HG03565 (cell line): ENCODE measurements at regions not wholly inside any gene's neighbourhood (a gene's known extent, or its start where the extent isn't known, plus 50 kb on each side); places are given as distances from the start of the nearest gene placed in this dataset.
A peak's percentile ranks its signal among the peaks of the same experiment; 100 is the strongest.
"Not testable (repeated sequence)": the region's sequence is repeated elsewhere in the genome, so short reads cannot be mapped to it uniquely, and the experiment has no call there.

ENCODE experiments used
- ATAC-seq: cut with Tn5 transposase; IDR thresholded peaks from one replicate; pipeline ENCODE4 v1.9.1; 2021; ENCODE audit warnings: mild to moderate bottlenecking, moderate library complexity; ENCODE audit not compliant: unreplicated experiment

DNA sequence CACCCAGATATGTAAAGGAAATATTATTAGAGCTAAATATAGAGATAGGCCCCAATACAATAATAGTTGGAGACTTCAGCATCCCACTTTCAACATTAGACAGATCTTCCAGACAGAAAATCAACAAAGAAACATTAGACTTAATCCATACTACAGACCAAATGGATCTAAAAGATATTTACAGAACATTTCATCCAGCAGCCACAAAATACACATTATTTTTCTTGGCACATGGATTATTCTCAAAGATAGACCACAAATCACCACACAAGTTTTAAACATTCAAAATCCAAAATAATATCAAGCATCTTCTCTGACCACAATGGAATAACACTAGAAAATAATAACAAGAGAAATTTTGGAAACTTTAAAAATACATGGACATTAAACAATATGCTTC lies 1159.1 kb upstream of the CITED2 start:
- no peak for ATAC-seq

DNA sequence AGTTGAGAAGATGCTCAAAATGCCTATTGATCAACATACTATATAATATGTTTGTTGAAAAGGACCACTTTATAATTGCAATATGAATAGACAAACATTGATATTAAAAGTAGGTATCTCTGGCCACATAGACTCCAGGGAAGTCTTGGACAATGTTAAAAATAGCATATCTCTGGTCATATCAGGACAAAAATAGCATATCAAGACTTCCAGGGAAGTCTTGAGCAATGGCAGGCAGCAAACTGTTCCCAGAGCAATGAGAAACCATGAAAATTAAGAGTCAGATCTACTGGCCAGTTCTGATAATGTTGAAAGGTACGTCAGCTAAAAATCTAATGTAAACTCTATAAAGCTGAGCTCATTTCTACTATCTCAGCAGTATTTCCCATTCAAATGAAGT lies 1130.3 kb upstream of the CITED2 start:
- ATAC-seq: no peak

DNA sequence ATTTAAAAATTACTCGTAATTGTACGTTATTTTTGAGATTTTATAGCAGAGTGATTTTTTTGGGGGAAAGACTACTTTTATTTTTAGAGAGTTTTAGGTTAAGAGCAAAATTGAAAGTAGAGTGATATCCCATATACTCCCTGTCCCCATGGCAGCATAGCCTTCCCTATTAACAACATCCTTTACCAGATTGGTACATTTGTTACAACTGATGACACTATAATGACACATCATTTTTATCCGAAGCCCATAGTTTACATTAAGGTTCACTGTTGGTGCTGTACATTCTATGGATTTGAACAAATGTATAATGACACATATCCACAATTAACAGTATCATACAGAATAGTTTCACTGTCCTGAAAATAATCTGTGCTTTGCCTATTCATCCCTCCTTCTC lies 1126.4 kb upstream of the CITED2 start:
- no peak for ATAC-seq

GRCh38 chr6:140499607-140500006 lies 1125.2 kb upstream of the CITED2 start:
- no peak for ATAC-seq

DNA sequence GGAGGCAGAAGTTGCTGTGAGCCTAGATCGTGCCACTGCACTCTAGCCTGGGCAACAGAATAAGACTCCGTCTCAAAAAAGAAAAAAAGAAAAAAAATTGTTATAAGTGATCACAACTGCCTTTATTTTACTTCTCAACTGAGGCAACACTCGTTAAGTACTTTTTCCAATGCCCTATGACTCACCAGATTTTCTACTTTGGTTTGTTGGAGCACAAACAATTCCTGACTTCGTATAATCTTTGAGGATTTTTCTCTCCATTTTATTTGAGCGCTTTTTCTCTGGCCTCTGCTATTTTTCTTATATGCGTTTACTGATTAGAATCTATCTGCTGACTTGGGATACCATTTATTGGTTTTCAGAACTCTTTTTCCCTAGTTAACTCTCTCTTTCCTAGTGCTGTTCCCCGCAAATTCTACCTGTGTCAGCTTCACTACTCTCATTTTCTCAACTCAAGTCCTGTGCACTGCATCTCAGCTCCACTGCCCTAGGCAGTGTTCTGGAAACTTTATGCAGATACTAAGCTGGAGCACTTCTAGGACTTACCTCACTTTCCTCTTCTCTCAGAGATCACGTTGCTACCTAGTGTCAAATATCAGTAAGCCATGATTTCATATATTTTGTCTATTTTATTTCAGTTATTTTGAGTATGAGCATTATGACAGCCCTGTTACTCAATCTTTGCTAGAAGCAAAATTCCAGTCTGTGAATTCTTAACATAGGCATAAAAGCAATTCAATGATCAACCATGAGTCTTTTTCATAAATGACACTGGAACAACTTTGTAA lies 1120.1 kb upstream of the CITED2 start:
- no peak for ATAC-seq

DNA sequence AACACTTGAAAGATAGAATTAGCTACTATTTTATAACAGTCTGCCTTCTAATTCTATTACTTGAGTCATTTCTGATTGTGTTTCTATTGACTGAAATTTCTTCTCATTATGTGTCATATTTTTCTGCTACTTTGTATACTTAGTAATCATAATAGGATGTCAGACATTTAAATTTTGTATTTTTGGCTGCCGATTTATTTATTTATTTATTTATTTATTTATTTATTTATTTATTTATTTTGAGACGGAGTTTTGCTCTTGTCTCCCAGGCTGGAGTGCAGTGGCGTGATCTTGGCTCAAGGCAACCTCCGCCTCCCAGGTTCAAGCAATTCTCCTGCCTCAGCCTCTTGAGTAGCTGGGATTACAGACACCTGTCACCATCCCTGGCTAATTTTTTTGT lies 1119.0 kb upstream of the CITED2 start:
- not testable (repeated sequence) for ATAC-seq

- ATAC-seq: no peak
These were observed 1115.6 kb upstream of the CITED2 start for GRCh38 chr6:140490081-140490480.

- no peak for ATAC-seq
These were observed 1113.1 kb upstream of the CITED2 start for GRCh38 chr6:140487586-140487985.

GRCh38 chr6:140486450-140487361 lies 1112.3 kb upstream of the CITED2 start:
- ATAC-seq: no peak

DNA sequence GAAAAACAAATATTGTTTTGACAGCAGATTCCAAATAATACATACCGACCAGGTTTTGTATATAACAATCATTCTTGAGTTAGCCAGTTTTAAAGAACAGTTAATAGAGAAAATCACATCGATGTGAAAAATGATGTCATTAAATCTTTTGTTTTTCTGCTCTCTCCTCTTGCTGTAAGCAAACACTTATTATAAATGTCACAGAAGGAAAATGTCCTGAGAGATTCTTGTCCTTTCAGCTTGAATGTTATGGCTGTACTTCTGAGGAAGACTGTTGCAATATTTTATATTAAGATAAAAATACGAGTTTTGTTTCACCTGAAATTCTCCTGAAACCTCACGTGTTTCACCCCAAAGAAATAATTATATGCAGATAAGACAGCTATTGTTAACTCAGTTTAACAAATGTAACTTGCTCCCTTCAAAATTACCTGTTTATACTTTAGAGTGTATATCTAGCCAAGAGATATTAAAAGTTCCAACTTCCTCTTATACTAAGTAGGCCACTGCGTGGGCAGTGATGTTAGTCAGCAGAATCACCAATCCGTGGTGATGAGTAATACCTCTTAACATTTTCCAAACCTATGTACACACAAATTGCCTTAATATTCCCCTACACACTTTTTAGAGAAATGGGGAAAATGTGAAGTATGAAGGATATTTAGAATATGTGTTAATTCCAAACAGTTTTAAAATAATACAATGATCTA lies 1111.4 kb upstream of the CITED2 start:
- ATAC-seq: peak; percentile 80

DNA sequence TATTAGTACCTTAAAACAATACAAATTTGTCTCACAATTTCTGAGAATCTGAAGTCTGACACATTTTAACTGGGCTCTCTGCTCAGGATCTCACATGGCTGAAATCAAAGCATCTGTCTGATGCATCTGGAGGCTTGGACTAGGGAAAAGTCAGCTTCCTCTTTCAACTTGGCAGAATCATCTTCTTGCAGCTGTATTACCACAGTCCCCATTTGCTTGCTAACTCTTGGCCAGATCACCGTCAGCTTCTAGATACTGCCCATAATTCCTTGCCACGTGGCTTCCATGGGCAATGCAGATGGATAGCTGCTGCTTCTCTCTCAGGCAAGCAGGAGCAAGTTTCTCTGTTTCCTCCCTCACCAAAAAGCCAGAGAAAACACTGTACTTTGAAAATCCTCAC lies 1106.4 kb upstream of the CITED2 start:
- ATAC-seq: no peak

GRCh38 chr6:140478631-140479030 lies 1104.2 kb upstream of the CITED2 start:
- no peak for ATAC-seq

GRCh38 chr6:140475086-140475485 lies 1100.6 kb upstream of the CITED2 start:
- ATAC-seq: no peak

DNA sequence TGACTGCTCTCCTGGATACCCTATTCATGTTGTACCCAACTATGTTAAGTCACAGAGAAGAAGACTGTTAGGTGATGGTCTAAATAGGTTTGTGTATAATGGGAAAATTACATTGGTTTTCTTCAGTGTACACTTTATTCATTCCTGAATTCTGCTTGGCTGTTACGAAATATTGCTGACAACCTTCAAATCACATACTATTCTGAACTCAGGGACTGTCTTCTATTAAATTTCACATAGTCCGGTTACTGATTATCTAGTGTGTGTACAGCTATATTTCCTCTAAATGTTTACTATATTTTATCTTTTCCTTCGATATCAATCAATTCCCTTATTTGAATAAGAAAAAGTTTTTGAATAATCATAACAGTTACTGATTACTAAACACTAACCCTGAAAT lies 1090.3 kb upstream of the CITED2 start:
- ATAC-seq: no peak

DNA sequence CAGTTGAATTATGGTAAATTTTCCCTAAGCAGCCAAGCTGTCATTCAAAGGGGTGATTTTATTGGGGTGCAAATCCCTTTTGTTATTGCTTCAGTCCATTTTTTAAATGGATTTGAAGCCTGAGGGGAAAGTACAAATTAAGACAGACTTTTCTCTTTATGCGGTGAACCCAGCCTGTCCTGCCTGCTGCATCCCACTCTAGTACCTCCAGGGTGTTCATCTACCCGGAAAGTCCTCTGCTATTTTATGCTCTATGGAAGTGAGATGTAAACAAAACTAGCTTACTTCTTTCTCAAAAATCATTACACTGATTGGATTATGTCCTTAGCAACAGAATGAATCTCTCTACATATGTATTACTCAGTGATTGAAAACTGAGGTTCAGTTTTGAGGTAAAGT lies 1088.9 kb upstream of the CITED2 start:
- ATAC-seq: no peak

GRCh38 chr6:140462453-140463311 lies 1088.2 kb upstream of the CITED2 start:
- no peak for ATAC-seq

- no peak for ATAC-seq
These were observed 1087.6 kb upstream of the CITED2 start for GRCh38 chr6:140462076-140462452.

DNA sequence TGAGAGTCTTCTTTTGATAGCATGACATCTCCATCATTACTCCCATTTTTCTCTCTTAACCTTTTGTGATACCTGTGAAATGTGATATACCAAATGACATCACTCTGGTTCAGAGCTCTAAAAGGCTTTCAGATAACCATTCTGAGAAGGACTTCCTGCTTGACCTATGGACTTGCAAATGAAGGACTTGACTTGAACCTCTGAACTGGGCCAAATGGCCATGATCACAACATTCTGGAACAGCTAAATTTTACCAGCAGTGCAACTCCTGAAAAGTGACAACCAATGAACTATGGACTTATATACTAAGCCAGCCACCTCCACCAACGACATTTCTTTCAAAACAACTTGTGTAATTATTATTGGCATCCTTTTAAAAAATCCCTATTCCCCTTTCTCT lies 1085.8 kb upstream of the CITED2 start:
- no peak for ATAC-seq

GRCh38 chr6:140459209-140459608 lies 1084.8 kb upstream of the CITED2 start:
- ATAC-seq: no peak

DNA sequence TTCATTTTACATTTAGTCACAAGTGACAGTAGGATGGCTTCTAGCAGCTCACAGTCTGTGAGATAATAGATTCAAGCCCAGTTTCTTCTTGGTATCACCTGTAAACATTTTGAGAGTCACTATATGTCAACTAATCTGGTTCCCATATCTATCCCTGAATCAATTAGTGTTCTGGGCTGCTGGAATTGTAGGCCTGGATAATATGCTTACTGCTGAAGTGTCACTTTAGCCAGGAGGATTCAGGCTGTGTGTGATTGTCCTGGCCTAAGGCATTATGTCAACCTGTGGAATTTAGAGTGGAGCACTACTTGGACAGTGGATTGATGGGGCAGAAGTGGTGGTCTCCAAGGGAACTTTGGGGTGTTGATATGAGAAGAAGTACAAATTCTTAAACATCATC lies 1071.8 kb upstream of the CITED2 start:
- no peak for ATAC-seq
